NCI-H1417 (cell line): ENCODE measurements at regions not wholly inside any gene's neighbourhood (a gene's known extent, or its start where the extent isn't known, plus 50 kb on each side); places are given as distances from the start of the nearest gene placed in this dataset.
"Not testable (repeated sequence)": the region's sequence is repeated elsewhere in the genome, so short reads cannot be mapped to it uniquely, and the experiment has no call there.

Source experiments
- DNase-seq, 3 experiments: peaks; one replicate each; lab custom pipeline; 2025; lab: John Stamatoyannopoulos, UW

DNA sequence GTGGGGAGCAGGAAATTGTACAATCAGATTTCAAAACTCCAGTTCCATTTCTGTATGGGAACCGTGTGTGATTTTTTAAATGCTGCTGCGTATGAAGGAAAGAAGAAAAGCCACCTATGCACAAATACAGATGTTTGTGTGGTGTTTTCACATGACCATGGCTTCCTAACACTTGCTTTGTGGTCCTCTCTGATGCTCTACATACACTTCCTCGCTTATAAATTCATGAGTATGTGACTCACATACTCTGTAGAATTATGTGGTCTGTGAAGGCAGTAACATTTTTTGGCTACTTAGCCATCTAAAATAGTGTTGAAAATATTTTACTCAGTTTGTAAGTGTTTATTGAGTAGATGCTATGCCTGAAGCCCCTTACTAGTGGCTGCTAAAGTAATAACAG lies 119.8 kb upstream of the PDE10A start:
- DNase-seq = no peak

DNA sequence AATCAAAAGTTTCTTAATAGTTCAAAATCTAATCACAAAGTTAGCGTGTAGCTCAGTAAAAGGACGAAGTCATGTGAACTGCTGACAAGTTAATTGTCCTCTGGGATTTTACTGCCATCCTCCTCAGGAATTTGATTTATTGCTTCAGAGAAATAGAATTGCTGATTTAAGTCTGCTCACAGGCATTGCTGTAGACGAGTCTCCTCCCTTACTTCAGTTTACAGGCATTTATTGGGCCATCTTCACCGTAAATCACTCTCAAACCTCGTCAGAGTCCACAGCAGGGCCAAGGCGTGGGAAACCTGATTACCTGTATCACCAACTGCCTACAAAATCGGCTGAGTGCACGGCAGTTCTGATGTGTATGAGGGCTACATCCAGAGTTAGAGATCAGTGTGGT lies 119.1 kb upstream of the PDE10A start:
- DNase-seq = no peak

DNA sequence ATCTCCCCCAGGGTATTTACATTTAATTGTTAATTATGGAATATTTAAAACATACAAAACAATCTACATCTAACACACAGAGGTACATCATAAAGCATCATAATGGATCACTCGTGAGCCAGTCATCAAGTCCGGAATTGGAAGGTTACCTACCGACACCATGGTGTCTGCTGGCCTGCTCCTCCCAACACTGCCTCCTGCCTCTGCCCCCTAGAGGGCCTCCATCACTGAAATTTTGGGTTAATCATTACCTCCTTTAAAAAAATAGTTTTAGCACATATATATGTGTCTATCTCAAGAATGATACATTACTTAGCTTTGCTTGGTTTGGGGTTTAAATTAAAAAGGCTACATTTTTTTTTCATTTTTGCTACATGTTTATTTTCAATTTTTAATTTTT lies 114.6 kb upstream of the PDE10A start:
- DNase-seq = no peak

DNA sequence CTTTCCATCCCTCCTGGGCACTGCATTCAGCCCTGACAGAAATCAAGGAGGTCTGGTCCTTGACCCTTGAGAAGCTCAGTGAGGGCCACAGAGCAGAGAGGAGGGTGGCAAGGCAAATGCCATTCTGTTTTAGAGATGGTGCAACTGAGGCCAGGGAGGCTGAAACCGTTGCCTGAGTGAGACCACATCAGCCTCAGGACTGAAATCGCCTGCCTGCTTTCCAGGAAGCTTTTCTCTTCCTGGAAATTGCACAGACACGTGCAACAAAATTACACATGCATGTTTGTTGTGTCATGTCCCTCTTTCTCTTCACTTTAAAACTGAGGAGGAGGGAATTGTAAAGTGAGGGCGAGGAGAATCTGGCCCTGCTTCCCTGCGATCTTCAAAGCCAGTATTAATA lies 113.7 kb upstream of the PDE10A start:
- DNase-seq = no peak

DNA sequence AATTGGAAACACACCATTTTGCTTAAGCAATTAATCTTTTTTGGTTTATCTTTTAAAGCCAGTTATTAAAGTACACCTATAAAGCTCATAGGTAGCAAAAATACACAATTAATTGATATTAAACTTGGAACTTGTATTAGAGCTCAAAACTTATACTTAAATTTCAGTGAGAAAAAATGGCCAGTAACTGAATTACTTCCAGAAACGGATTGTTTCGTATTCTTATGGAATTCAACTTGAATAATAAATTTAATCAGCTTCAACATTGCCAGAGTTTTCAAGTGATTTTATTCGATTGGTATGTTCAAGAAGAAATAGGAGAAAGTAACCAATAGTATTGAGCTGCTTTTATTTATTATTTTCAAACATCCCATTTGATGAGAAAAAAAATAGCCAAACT lies 112.7 kb upstream of the PDE10A start:
- DNase-seq = no peak

DNA sequence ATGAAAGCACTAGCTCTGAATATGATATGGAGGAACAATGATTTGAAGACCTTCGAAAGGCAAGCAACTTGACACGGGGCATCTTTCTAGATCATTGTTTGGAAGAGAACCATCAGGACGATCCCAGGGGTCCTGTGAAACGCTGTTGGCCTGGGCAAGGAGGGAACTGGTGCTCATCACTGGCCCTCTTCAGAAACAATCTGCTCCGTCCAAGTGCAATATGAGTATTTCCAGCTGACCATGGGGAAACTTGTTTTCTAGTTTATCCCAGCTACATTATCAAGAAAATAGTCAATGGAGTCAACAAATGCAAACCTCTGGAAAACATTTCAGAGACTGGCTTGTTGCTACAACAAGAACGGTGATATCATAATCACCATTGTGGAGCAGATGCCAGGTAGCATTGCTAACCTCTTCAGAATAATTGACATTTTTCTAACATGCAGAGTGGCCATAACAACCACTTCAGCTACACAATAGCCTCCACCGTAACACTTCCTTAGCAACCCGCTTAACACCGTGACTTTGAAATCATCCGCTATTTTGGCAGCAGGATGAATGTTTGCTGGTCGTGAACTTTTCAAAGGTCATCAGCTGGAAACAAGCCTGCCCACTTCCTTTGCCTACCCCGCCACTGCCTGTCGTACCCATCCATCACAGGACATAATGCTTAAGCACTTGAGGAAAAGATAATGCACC lies 112.0 kb upstream of the PDE10A start:
- peak in 2 of 3 experiments; percentile 62 to 89 for DNase-seq

DNA sequence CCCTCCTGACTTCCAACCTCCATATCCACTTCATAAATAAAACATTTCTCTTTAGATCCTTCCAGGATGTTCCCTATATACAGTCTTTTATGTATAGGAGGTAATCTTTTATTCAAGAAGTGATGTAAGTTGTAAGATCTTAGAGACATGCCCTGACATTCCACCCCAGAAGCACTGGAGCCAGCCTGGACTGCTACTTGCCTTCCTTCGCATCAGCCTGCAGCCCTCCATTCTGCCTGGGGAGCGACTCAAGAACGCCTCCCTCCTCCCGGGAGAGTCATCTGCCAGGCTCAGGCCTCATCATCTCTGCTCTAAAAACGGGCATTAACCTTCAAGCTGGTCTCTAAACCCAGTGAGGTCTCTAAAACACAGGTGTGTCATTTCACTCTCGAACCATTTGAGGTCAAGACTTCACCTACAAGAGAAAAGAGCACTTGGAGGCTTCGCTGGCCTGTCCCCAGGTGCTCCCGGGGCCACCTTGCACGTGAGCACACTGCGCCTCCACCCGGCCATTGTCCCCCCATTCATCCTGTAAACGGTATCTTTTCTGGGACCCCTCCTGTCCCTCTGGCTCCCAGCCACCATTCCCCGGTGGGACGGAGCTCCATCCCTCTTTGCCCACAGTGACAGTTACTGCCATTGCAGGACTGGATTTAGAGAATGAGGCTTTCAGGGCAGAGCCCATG lies 107.5 kb upstream of the PDE10A start:
- DNase-seq = no peak

DNA sequence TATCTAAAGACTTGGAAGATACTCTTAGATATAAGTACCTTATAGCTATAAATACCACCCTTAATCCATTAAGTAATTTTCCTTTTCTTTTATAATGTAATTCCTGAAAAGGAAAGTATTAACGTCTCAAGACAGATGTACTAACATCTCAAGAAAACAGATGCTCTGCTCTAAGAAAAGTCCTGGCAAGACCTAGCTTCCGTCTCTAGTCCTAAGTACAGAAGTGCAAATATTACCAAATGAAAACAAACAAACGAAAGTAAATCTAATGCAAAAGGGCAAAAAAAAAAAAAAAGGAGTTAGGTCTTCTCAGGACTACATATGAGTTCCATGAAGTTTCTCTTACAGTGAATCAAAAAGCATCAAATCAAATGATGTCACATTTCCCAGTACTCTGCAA lies 106.8 kb upstream of the PDE10A start:
- no peak for DNase-seq

DNA sequence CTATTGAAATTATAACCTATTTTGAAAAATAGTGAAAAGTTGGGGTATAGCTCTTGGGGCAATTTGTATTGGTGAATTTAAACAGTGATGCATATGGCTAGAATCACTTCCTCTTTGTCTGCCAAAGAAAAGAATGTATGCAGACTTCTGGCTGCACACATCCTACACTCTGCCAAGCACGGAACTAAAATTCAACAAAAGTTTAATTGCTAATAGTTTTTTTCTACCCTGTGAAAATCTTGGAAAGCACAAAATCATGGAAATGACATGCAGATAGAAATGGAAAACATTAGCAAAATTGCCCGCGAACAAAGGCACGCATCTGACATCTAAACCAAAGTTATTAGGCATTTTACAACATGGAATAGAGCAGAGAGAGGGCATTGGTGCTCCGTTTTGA lies 106.4 kb upstream of the PDE10A start:
- no peak for DNase-seq

DNA sequence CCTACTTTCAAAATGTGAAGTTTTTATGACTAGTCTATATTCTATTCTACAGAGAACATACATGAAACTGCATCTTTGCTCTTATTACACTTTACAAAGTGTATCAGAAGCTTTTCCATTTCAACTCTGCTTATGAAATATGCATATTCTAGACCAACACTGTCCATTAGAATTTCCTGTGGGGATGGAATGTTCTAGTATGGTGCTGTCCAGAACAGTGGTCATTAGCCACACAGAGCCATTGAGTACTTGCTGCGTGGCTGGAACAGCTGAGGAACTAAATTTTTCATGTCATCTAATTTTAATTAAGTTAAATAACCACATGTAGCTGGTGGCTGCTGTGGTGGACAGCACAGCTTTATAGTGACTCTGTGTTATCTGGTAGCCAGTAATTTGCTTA lies 105.9 kb upstream of the PDE10A start:
- no peak for DNase-seq

DNA sequence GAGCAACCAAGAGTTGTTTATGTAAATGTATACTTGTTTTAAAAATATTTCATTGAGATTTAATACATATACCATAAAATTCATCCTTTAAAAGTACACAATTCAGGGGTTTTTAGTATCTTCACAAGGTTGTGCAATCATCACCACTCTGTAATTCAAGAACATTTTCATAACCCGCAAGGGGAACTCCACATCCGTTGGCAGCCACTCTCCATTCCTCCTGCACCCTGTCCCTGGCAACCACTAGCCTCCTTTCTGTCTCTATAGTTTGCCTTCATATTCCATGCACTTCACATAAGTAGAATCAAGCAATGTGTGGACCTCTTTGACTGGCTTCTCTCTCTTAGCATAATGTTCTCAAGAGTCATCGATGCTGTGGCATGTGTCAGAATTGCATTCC lies 104.2 kb upstream of the PDE10A start:
- no peak for DNase-seq

DNA sequence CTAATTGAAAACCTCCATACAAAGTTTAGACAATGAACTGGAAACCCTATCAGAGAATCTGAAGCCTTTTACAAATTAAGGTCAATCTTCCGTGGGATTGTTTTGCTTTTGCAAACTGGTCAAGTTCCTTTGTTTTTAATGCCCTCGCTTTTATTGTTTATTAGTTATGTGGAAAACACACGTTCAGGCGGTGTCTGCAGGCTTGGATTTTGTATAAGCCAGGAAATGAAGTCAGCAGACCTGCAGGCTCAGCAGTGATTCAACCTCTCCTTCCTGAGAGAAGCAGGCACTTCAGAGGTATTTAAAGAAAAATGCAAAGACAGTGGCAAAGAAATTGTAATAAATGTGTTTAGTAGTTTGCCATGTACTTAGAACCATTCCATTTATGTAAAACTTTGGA lies 103.4 kb upstream of the PDE10A start:
- DNase-seq = no peak

DNA sequence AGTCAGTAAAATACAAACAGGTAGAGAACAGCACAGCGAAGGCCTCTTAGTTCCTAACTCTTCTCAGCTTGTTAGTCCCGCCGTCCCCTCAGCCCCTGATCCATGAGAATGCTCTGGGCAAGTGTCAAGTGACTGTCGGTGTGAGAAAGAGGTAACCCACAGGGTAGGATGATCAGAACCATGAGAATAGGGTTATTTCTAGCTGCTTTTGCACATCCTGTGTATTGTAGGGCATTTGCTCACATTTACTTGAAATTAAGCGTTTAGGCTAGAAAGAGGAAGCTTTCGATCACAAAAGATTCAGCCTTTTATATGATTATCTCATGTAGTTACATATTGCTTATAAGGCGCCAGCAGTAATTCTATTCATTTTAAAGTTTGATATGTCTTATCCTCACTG lies 103.0 kb upstream of the PDE10A start:
- DNase-seq = no peak

DNA sequence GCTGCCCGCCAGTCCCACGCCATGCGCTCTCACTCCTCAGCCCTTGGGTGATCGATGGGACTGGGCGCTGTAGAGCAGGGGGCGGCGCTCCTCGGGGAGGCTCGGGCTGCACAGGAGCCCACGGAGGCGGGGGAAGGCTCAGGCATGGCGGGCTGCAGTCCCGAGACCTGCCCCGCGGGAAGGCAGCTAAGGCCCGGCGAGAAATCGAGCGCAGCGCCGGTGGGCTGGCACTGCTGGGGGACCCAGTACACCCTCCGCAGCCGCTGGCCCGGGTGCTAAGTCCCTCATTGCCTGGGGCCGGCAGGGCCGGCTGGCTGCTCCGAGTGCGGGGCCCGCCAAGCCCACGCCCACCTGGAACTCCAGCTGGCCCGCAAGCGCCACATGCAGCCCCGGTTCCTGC lies 102.2 kb upstream of the PDE10A start:
- not testable (repeated sequence) for DNase-seq

DNA sequence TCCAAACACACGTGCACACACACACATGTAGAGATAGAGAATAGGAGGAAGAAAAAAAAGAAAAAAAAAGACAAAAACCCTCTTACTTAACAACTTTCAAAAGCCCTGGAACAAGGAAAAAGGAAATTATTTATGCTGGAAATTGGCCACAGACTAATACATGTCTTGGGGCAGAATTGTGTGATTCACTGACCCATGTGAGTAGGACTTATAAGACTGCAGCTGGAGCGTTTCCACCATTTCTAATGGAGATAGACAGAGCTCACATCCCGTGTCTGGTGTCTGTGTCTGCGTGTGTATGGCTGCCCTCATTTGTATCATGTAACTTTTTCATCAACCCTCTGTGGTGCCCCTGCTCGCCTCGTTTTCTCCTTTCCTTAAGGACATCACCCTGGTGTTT lies 99.8 kb upstream of the PDE10A start:
- DNase-seq = no peak

DNA sequence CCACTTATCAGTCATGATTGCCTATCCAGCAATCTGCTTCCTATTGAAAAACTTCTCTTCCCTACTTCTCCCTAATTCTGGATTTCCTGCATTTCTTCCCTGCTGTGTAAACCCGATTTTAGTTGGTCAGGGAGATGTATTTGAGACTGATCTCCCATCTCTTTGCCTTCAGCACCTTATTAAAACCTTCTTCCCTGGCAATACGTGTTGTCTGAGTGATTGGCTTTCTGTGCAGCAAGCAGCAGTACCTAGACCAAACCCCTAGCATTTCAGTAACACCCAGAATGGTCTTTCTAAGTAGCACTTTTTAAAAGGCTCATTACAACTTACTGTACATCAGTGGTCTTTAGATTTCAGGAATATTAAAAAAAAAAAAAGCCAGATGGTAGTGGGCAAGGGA lies 99.1 kb upstream of the PDE10A start:
- no peak for DNase-seq

DNA sequence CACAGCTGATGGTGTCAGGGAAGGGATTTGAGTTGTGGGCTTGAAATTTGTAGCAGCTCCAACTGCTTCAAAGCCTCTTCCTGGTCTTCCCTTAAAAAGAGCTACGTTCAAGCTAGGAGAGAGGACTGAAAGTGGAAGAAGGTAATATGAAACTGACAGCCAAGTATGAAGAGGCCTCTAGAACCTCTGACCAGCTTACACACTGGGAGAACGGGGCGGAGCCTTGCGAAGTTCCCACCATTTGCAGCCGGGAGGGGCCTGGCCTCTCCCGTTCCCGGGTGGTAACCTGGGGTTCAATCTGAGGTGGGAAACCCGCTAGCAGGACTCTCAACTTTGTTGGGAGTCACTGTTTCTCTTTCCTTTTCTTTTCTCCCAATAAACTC lies 97.8 kb upstream of the PDE10A start:
- DNase-seq = no peak

DNA sequence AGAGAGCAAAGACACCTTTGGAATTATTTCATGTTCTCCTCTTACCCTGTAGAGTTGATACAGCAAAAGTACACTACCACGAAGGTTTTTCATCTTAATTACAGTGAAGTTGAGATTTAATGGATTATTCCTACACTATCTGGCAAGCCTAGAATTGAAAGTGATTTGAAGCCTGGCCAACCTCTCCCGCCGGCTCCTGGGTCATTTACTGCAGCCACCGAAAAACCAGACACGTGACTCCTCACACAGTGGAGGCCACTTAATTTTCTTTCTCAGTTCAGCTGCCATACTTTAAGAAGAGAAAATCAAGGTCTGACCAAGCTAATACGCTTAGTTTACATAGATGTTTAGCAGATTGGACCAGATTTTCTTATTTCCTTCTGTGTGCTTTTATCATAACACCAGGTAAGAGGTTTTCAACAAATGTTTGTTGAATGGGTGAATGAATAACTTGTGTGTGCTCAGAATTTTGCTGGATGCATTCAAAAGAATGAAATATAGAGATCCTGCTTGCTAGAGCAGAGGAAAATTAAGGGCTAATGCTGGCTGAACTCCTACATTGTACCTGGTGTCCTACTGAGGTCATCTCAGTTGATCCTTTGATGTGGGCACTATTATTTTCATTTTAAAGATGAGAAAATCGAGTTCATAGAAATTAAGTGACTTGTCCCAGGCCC lies 97.2 kb upstream of the PDE10A start:
- no peak for DNase-seq

DNA sequence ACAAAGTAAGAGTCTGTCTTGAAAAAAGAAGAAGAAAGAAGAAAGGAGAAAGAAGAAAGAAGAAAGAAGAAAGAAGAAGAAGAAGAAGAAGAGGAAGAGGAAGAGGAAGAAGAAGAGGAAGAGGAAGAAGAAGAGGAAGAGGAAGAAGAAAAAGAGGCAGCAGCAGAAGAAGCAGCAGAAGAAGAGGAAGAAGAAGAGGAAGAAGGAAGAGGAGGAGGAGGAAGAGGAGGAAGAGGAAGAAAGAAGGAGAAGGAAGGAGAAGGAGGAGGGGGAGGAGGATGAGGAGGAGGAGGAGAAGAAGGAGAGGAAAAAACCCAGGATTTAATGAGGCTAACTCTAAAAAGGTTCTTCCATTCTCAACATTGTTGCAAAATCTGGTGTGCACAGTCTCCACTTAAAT lies 95.4 kb upstream of the PDE10A start:
- DNase-seq = no peak

DNA sequence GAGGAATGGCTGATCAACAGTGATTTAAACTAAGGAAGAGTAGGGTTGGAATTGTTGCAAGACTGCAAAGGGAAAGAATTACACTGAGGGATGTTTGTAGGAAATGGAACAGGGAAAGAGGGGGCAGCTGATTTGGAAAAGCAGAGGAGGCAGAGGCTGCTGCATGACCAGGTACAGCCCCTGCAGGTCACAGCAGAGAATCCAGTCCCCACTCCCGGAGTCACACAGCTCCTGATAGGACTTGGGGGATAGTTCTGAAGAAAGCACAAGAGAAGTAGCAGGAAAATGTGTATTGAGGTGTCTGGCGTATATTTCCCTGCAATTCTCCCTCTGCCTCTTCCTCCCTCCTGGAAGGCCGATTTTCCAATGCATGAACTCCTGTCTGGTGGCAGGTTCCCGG lies 92.5 kb upstream of the PDE10A start:
- DNase-seq = no peak

DNA sequence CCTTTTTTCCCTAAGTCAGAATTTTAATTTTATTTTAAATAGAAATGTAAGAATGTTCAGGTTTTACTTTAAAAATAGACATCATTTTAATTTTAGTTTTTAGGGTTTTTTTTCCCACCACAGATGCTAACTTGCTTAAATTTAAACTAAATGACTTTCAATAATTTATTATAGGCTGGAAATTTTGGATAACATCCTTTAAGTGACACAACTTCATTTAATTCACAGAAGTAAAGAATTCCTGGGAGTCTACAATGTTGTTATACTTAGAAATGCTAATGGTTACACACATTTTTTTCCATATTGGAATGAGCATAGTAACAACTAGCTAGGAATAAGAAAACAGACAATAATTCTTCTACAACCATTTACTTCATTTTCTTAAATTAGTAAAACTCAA lies 90.5 kb upstream of the PDE10A start:
- DNase-seq = no peak

DNA sequence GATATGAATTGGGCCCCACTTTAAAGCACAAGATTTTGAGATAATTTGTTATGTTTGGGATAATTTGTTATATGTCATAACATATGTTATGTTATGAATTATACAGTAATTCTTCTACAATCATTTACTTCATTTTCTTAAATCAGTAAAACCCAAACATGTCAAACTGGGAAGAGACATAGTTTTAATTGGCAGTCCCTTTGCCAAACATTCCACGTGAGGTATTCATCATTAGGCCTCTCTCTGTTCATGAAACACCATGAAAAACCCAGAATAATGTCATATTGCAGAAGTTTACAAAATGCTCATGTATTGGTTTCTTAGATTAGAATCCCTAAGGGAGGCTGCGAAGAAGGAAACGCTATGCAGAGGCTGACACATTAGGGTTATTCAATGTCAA lies 89.4 kb upstream of the PDE10A start:
- no peak for DNase-seq

DNA sequence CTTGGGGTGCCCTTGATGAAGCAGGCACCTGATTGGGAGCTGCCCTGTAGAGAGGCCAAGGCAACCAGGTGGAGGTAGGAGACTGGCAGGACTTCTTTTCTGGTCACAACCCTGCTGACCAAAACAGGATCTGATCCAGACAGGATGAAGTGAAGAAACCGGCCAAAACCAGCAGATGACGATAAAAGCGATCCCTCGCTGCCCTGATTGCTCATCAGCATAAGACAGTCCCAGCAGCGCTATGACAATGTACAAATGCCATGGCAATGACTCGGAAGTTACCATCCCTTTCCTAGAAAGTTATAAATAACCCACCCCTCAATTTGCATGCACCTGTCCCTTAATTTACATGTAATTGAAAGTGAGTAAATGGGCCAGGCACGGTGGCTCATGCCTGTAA lies 88.4 kb upstream of the PDE10A start:
- no peak for DNase-seq

DNA sequence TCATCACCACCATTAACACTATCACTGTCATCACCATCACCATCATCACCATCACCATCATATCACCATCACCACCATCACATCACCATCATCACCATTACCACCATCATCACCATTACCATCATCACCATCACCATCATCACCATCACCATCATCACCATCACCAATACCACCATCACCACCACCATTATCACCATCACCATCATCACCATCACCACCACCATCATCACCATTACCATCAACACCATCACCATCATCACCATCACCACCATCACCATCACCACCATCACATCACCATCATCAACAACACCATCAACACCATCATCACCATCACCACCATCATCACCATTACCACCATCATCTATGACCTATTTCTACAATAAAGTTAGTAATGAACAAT lies 86.1 kb upstream of the PDE10A start:
- DNase-seq = no peak
